PC-9 (cell line): ENCODE measurements at regions not wholly inside any gene's neighbourhood (a gene's known extent, or its start where the extent isn't known, plus 50 kb on each side); places are given as distances from the start of the nearest gene placed in this dataset.

Experiments
- BruUV-seq: library from RNA; stranded (reverse); fragments of 400-500 nt; replicated peaks from 2 replicates; lab custom pipeline; 2021; lab: Mats Ljungman, UMichigan
- CTCF ChIA-PET: fragments of 300-600 bp; sonication (Branson Sonifier 250); formaldehyde crosslinking; loops from one replicate; lab custom pipeline; 2022; ENCODE audit warnings: antibody characterized with exemption; lab: Charles Lee
- POLR2A ChIA-PET: fragments of 300-600 bp; sonication (Branson Sonifier 250); formaldehyde crosslinking; loops from one replicate; lab custom pipeline; 2022; ENCODE audit warnings: antibody characterized with exemption; ENCODE audit not compliant: unreplicated experiment; lab: Charles Lee
- DNase-seq, 2 experiments: peaks; one replicate each; pipeline versions ENCODE4 v3.0.0 to v3.0.0-alpha.2; 2015 to 2022; ENCODE audit warnings: mixed read lengths in 1 of 2
- H2AFZ ChIP-seq: fragments of 200-600 bp; sonication (generic); 2 replicates; pipeline ENCODE4 v1.8.1; 2017; ENCODE audit warnings: antibody characterized with exemption
- H3F3A ChIP-seq: fragments of 200-600 bp; sonication (generic); 2 replicates; pipeline ENCODE4 v1.8.1; 2017; ENCODE audit warnings: antibody characterized with exemption, mild to moderate bottlenecking, low read depth; ENCODE audit not compliant: insufficient read depth
- H3K27ac ChIP-seq: fragments of 200-600 bp; sonication (generic); 2 replicates; pipeline ENCODE4 v1.6.1; 2016; ENCODE audit warnings: mixed run types
- H3K27me3 ChIP-seq: fragments of 200-600 bp; sonication (generic); 2 replicates; pipeline ENCODE4 v1.6.1; 2016; ENCODE audit warnings: low read depth, mixed run types; ENCODE audit not compliant: insufficient read depth
- H3K36me3 ChIP-seq: fragments of 200-600 bp; sonication (generic); 2 replicates; pipeline ENCODE4 v1.6.1; 2016; ENCODE audit warnings: low read depth, mixed run types
- H3K4me1 ChIP-seq: fragments of 200-600 bp; sonication (generic); replicated peaks from 2 replicates; pipeline ENCODE4 v1.6.1; 2016; ENCODE audit warnings: mixed run types; ENCODE audit not compliant: insufficient read depth
- H3K4me2 ChIP-seq: fragments of 200-600 bp; sonication (generic); 2 replicates; pipeline ENCODE4 v1.6.1; 2017; ENCODE audit warnings: mixed run types
- H3K4me3 ChIP-seq: fragments of 200-600 bp; sonication (generic); 2 replicates; pipeline ENCODE4 v1.6.1; 2016; ENCODE audit warnings: mixed run types
- H3K79me2 ChIP-seq: fragments of 200-600 bp; sonication (generic); 2 replicates; pipeline ENCODE4 v1.6.1; 2017; ENCODE audit warnings: low read depth, mixed run types
- H3K9me2 ChIP-seq: fragments of 200-600 bp; sonication (generic); 2 replicates; pipeline ENCODE4 v1.8.1; 2017; ENCODE audit warnings: mild to moderate bottlenecking; ENCODE audit not compliant: insufficient read depth
- H3K9me3 ChIP-seq: fragments of 200-600 bp; sonication (generic); 2 replicates; pipeline ENCODE4 v1.8.1; 2016; ENCODE audit warnings: low read depth; ENCODE audit not compliant: insufficient read depth
- H4K20me1 ChIP-seq: fragments of 200-600 bp; sonication (generic); 2 replicates; pipeline ENCODE4 v1.8.1; 2017; ENCODE audit not compliant: insufficient read depth
- EZH2 ChIP-seq: fragments of 200-600 bp; sonication (generic); IDR thresholded peaks from 2 replicates; pipeline ENCODE4 v1.8.0; 2017; ENCODE audit warnings: antibody characterized with exemption, low read depth
- intact Hi-C: fragments of 100-400 bp; cut with micrococcal nuclease; formaldehyde crosslinking; loops from one replicate; pipeline ENCODE4 v1.10.0; 2022; ENCODE audit not compliant: unreplicated experiment
- TF ChIP-seq, protein P1 (sequence below): fragments of 200-600 bp; sonication (generic); conservative IDR thresholded peaks from 2 replicates; pipeline ENCODE4 v1.6.1; 2017; ENCODE audit warnings: mixed run types, antibody characterized with exemption, mild to moderate bottlenecking, moderate library complexity

DNA sequence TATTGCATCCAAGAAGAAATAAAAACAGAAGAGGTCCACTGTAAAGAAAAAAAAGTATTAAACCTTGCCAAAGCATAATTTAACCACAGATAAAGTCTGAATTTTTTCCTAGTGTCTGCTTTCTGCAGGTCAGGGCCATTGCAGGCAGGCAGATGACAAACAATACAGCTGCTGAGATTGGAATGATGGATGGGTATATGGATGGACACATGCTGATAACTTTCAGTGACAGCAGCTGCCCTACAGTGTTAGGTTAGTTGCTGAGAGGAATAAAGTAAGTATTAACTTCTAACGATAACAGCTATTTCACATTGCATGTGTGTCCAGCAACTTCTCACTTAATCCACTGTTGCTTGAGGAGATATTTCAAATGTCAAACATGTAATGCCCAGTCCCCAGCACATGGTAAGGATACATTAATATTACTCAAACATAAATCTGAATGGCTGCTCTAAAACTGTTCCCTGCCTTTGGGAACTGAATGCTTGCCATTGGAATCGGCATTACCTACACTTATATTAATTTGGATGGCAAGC lies 515.3 kb downstream of the RMST start:
- H3K9me3 ChIP-seq: no peaks in the 10 kb centered on the region
- ChIA-PET CTCF (no interaction called here), POLR2A (no interaction called here)
- H3K27ac ChIP-seq: no peak overlapping the region
- TF ChIP-seq EZH2: no peak
- TF ChIP-seq, protein P1, sequence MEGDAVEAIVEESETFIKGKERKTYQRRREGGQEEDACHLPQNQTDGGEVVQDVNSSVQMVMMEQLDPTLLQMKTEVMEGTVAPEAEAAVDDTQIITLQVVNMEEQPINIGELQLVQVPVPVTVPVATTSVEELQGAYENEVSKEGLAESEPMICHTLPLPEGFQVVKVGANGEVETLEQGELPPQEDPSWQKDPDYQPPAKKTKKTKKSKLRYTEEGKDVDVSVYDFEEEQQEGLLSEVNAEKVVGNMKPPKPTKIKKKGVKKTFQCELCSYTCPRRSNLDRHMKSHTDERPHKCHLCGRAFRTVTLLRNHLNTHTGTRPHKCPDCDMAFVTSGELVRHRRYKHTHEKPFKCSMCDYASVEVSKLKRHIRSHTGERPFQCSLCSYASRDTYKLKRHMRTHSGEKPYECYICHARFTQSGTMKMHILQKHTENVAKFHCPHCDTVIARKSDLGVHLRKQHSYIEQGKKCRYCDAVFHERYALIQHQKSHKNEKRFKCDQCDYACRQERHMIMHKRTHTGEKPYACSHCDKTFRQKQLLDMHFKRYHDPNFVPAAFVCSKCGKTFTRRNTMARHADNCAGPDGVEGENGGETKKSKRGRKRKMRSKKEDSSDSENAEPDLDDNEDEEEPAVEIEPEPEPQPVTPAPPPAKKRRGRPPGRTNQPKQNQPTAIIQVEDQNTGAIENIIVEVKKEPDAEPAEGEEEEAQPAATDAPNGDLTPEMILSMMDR: no peak
- no peak overlapping the region for H3K4me3 ChIP-seq
- intact Hi-C loops: no loop called here
- no peaks in the 10 kb centered on the region for H3K79me2 ChIP-seq
- no peaks in the 10 kb centered on the region for H3K27me3 ChIP-seq
- H2AFZ ChIP-seq: no peak overlapping the region
- DNase-seq: no peak
- H3K4me2 ChIP-seq: no peak overlapping the region
- H3F3A ChIP-seq: no peaks in the 10 kb centered on the region
- no peaks in the 10 kb centered on the region for H4K20me1 ChIP-seq
- no peaks in the 10 kb centered on the region for H3K9me2 ChIP-seq
- BruUV-seq: no TSS peak
- no peaks in the 10 kb centered on the region for H3K36me3 ChIP-seq
- H3K4me1 ChIP-seq: no peaks in the 10 kb centered on the region

DNA sequence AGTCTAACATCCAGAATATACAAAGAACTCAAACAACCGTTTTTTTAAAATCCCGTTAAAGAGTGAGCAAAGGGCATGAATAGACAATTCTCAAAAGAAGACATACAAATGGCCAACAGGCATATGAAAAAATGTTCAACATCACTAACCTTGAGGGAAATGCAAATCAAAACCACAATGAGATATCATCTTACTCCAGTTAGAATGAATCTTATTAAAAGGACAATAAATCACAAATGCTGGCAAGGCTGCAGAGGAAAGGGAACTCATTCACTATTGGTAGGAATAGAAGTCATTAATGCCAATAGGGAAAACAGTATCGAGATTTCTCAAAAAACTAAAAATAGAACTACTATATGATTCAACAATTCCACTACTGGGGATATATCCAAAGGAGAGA lies 520.1 kb downstream of the RMST start:
- no peaks in the 10 kb centered on the region for H3K79me2 ChIP-seq
- H2AFZ ChIP-seq: no peak overlapping the region
- ChIA-PET CTCF (no interaction called here), POLR2A (no interaction called here)
- TF ChIP-seq, protein P1: no peak
- TF ChIP-seq EZH2: no peak
- no peaks in the 10 kb centered on the region for H3K27me3 ChIP-seq
- BruUV-seq: no TSS peak
- no peak overlapping the region for H3K4me2 ChIP-seq
- H3K27ac ChIP-seq: no peak overlapping the region
- no peaks in the 10 kb centered on the region for H4K20me1 ChIP-seq
- H3K9me2 ChIP-seq: no peaks in the 10 kb centered on the region
- no peak overlapping the region for H3K4me3 ChIP-seq
- intact Hi-C loops: no loop called here
- H3K9me3 ChIP-seq: no peaks in the 10 kb centered on the region
- no peaks in the 10 kb centered on the region for H3F3A ChIP-seq
- no peaks in the 10 kb centered on the region for H3K36me3 ChIP-seq
- H3K4me1 ChIP-seq: no peaks in the 10 kb centered on the region
- DNase-seq: no peak

DNA sequence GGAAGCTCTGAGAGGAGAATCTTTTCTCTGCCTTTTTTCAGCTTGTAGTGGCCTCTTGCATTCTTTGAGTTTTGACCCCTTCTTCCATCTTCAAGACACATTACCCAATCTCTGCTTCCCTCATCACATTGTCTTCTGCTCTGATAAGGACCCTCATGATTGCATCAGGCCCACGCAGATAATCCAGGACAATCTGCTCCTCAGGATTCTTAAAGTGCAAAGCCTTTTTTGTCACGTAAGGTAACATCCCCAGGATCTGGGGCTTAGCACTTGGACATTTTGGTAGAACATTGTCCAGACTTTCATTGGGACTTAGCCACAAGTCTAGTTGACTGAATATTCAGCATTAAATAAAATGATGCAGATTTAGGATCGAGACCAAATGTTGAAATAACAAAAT lies 521.2 kb downstream of the RMST start:
- TF ChIP-seq, protein P1: no peak
- TF ChIP-seq EZH2: no peak
- Histone ChIP-seq H3K36me3 (no peaks in the 10 kb centered on the region), H3K27ac (no peak overlapping the region), H3K9me2 (no peaks in the 10 kb centered on the region), H2AFZ (no peak overlapping the region), H3K4me1 (no peaks in the 10 kb centered on the region), H3F3A (no peaks in the 10 kb centered on the region), H3K4me3 (no peak overlapping the region), H3K9me3 (no peaks in the 10 kb centered on the region), H4K20me1 (no peaks in the 10 kb centered on the region), H3K4me2 (no peak overlapping the region), H3K27me3 (no peaks in the 10 kb centered on the region), H3K79me2 (no peaks in the 10 kb centered on the region)
- no peak for DNase-seq
- CTCF ChIA-PET: no interaction called here
- POLR2A ChIA-PET: no interaction called here
- intact Hi-C loops: no loop called here
- no TSS peak for BruUV-seq
